GM23338 (cell line): ENCODE measurements at regions not wholly inside any gene's neighbourhood (a gene's known extent, or its start where the extent isn't known, plus 50 kb on each side); places are given as distances from the start of the nearest gene placed in this dataset.

Source experiments
- ATAC-seq: fragments of 200-7000 bp; cut with Tn5 transposase; 3 replicates; pipeline ENCODE4 v1.9.1; 2020
- DNase-seq: peaks from one replicate; pipeline ENCODE4 v3.0.0-alpha.2; 2015; ENCODE audit warnings: low spot score
- H2AFZ ChIP-seq: fragments of 200-600 bp; sonication (generic); 2 replicates; pipeline ENCODE4 v1.8.0; 2016; ENCODE audit warnings: antibody characterized with exemption, mild to moderate bottlenecking, moderate library complexity
- H3F3A ChIP-seq: fragments of 200-600 bp; sonication (generic); replicated peaks from 2 replicates; pipeline ENCODE4 v1.8.0; 2017; ENCODE audit warnings: antibody characterized with exemption, mixed run types, low read depth
- H3K27ac ChIP-seq: fragments of 200-600 bp; sonication (generic); 2 replicates; pipeline ENCODE4 v1.6.1; 2016; ENCODE audit warnings: low read depth
- H3K27me3 ChIP-seq: fragments of 200-600 bp; sonication (generic); 2 replicates; pipeline ENCODE4 v1.8.0; 2016; ENCODE audit warnings: mild to moderate bottlenecking, mixed run types, moderate library complexity; ENCODE audit not compliant: insufficient read depth
- H3K36me3 ChIP-seq: fragments of 200-600 bp; sonication (generic); 2 replicates; pipeline ENCODE4 v1.8.0; 2016; ENCODE audit warnings: mild to moderate bottlenecking; ENCODE audit not compliant: insufficient read depth
- H3K4me1 ChIP-seq: fragments of 200-600 bp; sonication (generic); 2 replicates; pipeline ENCODE4 v1.8.0; 2016; ENCODE audit warnings: mild to moderate bottlenecking, moderate library complexity; ENCODE audit not compliant: insufficient read depth
- H3K4me2 ChIP-seq: fragments of 200-600 bp; sonication (generic); 2 replicates; pipeline ENCODE4 v1.7.1; 2017; ENCODE audit warnings: mixed run types
- H3K4me3 ChIP-seq: fragments of 200-600 bp; sonication (generic); 2 replicates; pipeline ENCODE4 v1.6.1; 2016; ENCODE audit warnings: mixed run types
- H3K79me2 ChIP-seq: fragments of 200-600 bp; sonication (generic); replicated peaks from 2 replicates; pipeline ENCODE4 v1.8.0; 2017; ENCODE audit warnings: mild to moderate bottlenecking; ENCODE audit not compliant: insufficient read depth
- H3K9me2 ChIP-seq: fragments of 200-600 bp; sonication (generic); 2 replicates; pipeline ENCODE4 v1.8.0; 2017; ENCODE audit not compliant: insufficient read depth
- H4K20me1 ChIP-seq: fragments of 200-600 bp; sonication (generic); replicated peaks from 2 replicates; pipeline ENCODE4 v1.8.0; 2017; ENCODE audit warnings: mild to moderate bottlenecking; ENCODE audit not compliant: insufficient read depth
- H3K27ac Mint-ChIP-seq: 2 replicates; pipeline ENCODE4 v1.8.0; 2020; ENCODE audit warnings: inconsistent platforms, mild to moderate bottlenecking, moderate library complexity, mixed read lengths
- H3K27me3 Mint-ChIP-seq: 3 replicates; pipeline ENCODE4 v1.8.0; 2022; ENCODE audit warnings: low read depth, mild to moderate bottlenecking, moderate library complexity, mixed read lengths, inconsistent platforms; ENCODE audit not compliant: insufficient read depth, poor library complexity
- H3K36me3 Mint-ChIP-seq: 3 replicates; pipeline ENCODE4 v1.8.0; 2021; ENCODE audit warnings: low read depth, mild to moderate bottlenecking, inconsistent platforms, moderate library complexity, mixed read lengths
- H3K4me1 Mint-ChIP-seq: 3 replicates; pipeline ENCODE4 v1.8.0; 2020; ENCODE audit warnings: mild to moderate bottlenecking, inconsistent platforms, mixed read lengths
- H3K4me3 Mint-ChIP-seq: 3 replicates; pipeline ENCODE4 v1.8.0; 2021; ENCODE audit warnings: moderate library complexity, mild to moderate bottlenecking, inconsistent platforms, mixed read lengths
- H3K9me3 Mint-ChIP-seq: 3 replicates; pipeline ENCODE4 v1.8.0; 2020; ENCODE audit warnings: moderate library complexity, mild to moderate bottlenecking, inconsistent platforms, mixed read lengths
- CREB1 ChIP-seq: fragments of 250-450 bp; sonication (Bioruptor Pico); IDR thresholded peaks from 2 replicates; pipeline ENCODE4 v1.5.0; 2020; ENCODE audit warnings: low read depth, mild to moderate bottlenecking, moderate library complexity
- EZH2 ChIP-seq: fragments of 200-600 bp; sonication (generic); IDR thresholded peaks from one replicate; pipeline ENCODE4 v1.8.0; 2017; ENCODE audit warnings: antibody characterized with exemption, mild to moderate bottlenecking, low read depth; ENCODE audit not compliant: unreplicated experiment
- EZH2phosphoT487 ChIP-seq: fragments of 200-600 bp; sonication (generic); IDR thresholded peaks from one replicate; pipeline ENCODE4 v1.8.1; 2018; ENCODE audit warnings: antibody characterized with exemption; ENCODE audit not compliant: unreplicated experiment
- JUNB ChIP-seq: IDR thresholded peaks from one replicate; pipeline ENCODE4 v1.6.1; 2016; ENCODE audit warnings: antibody characterized with exemption; ENCODE audit not compliant: unreplicated experiment
- NANOG ChIP-seq: IDR thresholded peaks from 2 replicates; pipeline ENCODE4 v1.6.1; 2016; ENCODE audit warnings: antibody characterized with exemption, borderline replicate concordance
- POLR2AphosphoS5 ChIP-seq: IDR thresholded peaks from 2 replicates; pipeline ENCODE4 v1.6.1; 2016; ENCODE audit warnings: antibody characterized with exemption, low read depth
- STAT1 ChIP-seq: IDR thresholded peaks from one replicate; pipeline ENCODE4 v1.6.1; 2016; ENCODE audit warnings: antibody characterized with exemption; ENCODE audit not compliant: unreplicated experiment
- ZNF331 ChIP-seq: fragments of 250-450 bp; sonication (Bioruptor Pico); IDR thresholded peaks from 2 replicates; pipeline ENCODE4 v1.5.0; 2020; ENCODE audit warnings: low read depth, mild to moderate bottlenecking, moderate library complexity
- TF ChIP-seq, protein P1 (sequence below), 2 experiments: fragments of 200-600 bp in 1 of 2; sonication (generic) in 1 of 2; conservative IDR thresholded peaks; 2 replicates each; pipeline versions ENCODE4 v1.5.1 to v1.6.1; 2016 to 2017; ENCODE audit warnings: antibody characterized with exemption in 2 of 2, low read depth in 2 of 2, mild to moderate bottlenecking in 2 of 2, moderate library complexity in 1 of 2
- TF ChIP-seq, protein P2 (sequence below): IDR thresholded peaks from one replicate; pipeline ENCODE4 v1.6.1; 2018; ENCODE audit warnings: antibody characterized with exemption; ENCODE audit not compliant: unreplicated experiment
- TF ChIP-seq, protein P3 (sequence below): IDR thresholded peaks from 2 replicates; pipeline ENCODE4 v1.6.1; 2016; ENCODE audit warnings: antibody characterized with exemption
- TF ChIP-seq, protein P4 (sequence below): fragments of 250-450 bp; sonication (Bioruptor Pico); IDR thresholded peaks from 2 replicates; pipeline ENCODE4 v1.5.0; 2020; ENCODE audit warnings: mild to moderate bottlenecking, moderate library complexity

DNA sequence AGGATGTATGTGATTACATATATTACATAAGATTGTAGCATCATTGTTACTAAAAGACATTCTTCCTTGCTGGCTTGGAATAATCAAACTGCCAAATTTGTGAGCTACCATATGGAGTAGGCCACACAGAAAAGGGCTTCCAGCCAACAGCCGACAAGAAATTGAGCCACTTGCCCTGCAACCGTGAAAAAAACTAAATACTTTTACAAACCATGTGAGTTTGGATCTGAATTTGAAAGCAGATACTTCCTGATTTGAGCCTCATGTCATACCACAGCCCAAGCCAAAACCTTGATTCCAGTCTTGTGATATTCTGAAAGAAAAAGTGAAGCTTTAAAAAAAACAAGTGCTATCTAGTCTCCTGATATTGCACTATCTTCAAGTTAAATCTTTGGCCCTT lies 55.6 kb upstream of the PRMT6 start (continued):
- TF ChIP-seq EZH2phosphoT487: no peak
- TF ChIP-seq CREB1 (CRISPR knock-in tag): no peak
- no peak for TF ChIP-seq POLR2AphosphoS5
- TF ChIP-seq, protein P1, sequence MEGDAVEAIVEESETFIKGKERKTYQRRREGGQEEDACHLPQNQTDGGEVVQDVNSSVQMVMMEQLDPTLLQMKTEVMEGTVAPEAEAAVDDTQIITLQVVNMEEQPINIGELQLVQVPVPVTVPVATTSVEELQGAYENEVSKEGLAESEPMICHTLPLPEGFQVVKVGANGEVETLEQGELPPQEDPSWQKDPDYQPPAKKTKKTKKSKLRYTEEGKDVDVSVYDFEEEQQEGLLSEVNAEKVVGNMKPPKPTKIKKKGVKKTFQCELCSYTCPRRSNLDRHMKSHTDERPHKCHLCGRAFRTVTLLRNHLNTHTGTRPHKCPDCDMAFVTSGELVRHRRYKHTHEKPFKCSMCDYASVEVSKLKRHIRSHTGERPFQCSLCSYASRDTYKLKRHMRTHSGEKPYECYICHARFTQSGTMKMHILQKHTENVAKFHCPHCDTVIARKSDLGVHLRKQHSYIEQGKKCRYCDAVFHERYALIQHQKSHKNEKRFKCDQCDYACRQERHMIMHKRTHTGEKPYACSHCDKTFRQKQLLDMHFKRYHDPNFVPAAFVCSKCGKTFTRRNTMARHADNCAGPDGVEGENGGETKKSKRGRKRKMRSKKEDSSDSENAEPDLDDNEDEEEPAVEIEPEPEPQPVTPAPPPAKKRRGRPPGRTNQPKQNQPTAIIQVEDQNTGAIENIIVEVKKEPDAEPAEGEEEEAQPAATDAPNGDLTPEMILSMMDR (conservative IDR thresholded peaks at IDR 0.05; ENCODE audit: low read depth in 2 of 2): no peak
- TF ChIP-seq, protein P2, sequence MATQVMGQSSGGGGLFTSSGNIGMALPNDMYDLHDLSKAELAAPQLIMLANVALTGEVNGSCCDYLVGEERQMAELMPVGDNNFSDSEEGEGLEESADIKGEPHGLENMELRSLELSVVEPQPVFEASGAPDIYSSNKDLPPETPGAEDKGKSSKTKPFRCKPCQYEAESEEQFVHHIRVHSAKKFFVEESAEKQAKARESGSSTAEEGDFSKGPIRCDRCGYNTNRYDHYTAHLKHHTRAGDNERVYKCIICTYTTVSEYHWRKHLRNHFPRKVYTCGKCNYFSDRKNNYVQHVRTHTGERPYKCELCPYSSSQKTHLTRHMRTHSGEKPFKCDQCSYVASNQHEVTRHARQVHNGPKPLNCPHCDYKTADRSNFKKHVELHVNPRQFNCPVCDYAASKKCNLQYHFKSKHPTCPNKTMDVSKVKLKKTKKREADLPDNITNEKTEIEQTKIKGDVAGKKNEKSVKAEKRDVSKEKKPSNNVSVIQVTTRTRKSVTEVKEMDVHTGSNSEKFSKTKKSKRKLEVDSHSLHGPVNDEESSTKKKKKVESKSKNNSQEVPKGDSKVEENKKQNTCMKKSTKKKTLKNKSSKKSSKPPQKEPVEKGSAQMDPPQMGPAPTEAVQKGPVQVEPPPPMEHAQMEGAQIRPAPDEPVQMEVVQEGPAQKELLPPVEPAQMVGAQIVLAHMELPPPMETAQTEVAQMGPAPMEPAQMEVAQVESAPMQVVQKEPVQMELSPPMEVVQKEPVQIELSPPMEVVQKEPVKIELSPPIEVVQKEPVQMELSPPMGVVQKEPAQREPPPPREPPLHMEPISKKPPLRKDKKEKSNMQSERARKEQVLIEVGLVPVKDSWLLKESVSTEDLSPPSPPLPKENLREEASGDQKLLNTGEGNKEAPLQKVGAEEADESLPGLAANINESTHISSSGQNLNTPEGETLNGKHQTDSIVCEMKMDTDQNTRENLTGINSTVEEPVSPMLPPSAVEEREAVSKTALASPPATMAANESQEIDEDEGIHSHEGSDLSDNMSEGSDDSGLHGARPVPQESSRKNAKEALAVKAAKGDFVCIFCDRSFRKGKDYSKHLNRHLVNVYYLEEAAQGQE: no peak
- TF ChIP-seq NANOG: no peak
- no peak for TF ChIP-seq JUNB
- TF ChIP-seq STAT1: no peak

DNA sequence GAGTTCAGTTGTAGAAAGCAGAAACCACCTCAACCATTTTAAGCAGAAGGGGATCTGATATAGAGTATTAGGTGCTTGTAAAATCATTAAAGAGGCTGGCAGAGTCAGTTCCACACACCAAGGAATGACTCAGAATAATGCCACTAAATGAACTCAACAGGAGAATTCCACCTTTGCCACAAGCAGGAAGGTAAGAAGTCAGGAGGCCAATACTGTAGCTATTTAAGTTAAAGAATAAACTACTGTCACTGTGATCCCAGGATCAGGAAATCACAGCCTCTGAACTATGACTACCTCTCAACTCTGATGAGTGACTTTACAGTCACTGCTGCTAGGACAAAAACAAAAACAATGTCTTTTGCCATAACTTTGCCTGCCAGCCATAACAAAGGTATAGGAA lies 52.5 kb upstream of the PRMT6 start:
- H3K36me3 Mint-ChIP-seq: no peaks in the 10 kb centered on the region

More for the DNA sequence above, 52.5 kb upstream of the PRMT6 start:
- ATAC-seq: no peak
- Histone ChIP-seq H3K4me3 (no peak overlapping the region), H3F3A (no peaks in the 10 kb centered on the region), H3K79me2 (no peaks in the 10 kb centered on the region), H3K27me3 (no peaks in the 10 kb centered on the region), H2AFZ (no peak overlapping the region), H4K20me1 (no peaks in the 10 kb centered on the region), H3K27ac (no peak overlapping the region), H3K4me1 (no peaks in the 10 kb centered on the region), H3K36me3 (no peaks in the 10 kb centered on the region), H3K4me2 (no peak overlapping the region), H3K9me2 (no peaks in the 10 kb centered on the region)
- TF ChIP-seq ZNF331 (CRISPR knock-in tag) (no peak), JUNB (no peak), EZH2phosphoT487 (no peak), STAT1 (no peak), EZH2 (no peak), CREB1 (CRISPR knock-in tag) (no peak), POLR2AphosphoS5 (no peak), NANOG (no peak)
- TF ChIP-seq, protein P3, sequence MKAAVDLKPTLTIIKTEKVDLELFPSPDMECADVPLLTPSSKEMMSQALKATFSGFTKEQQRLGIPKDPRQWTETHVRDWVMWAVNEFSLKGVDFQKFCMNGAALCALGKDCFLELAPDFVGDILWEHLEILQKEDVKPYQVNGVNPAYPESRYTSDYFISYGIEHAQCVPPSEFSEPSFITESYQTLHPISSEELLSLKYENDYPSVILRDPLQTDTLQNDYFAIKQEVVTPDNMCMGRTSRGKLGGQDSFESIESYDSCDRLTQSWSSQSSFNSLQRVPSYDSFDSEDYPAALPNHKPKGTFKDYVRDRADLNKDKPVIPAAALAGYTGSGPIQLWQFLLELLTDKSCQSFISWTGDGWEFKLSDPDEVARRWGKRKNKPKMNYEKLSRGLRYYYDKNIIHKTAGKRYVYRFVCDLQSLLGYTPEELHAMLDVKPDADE: no peak
- TF ChIP-seq, protein P4, sequence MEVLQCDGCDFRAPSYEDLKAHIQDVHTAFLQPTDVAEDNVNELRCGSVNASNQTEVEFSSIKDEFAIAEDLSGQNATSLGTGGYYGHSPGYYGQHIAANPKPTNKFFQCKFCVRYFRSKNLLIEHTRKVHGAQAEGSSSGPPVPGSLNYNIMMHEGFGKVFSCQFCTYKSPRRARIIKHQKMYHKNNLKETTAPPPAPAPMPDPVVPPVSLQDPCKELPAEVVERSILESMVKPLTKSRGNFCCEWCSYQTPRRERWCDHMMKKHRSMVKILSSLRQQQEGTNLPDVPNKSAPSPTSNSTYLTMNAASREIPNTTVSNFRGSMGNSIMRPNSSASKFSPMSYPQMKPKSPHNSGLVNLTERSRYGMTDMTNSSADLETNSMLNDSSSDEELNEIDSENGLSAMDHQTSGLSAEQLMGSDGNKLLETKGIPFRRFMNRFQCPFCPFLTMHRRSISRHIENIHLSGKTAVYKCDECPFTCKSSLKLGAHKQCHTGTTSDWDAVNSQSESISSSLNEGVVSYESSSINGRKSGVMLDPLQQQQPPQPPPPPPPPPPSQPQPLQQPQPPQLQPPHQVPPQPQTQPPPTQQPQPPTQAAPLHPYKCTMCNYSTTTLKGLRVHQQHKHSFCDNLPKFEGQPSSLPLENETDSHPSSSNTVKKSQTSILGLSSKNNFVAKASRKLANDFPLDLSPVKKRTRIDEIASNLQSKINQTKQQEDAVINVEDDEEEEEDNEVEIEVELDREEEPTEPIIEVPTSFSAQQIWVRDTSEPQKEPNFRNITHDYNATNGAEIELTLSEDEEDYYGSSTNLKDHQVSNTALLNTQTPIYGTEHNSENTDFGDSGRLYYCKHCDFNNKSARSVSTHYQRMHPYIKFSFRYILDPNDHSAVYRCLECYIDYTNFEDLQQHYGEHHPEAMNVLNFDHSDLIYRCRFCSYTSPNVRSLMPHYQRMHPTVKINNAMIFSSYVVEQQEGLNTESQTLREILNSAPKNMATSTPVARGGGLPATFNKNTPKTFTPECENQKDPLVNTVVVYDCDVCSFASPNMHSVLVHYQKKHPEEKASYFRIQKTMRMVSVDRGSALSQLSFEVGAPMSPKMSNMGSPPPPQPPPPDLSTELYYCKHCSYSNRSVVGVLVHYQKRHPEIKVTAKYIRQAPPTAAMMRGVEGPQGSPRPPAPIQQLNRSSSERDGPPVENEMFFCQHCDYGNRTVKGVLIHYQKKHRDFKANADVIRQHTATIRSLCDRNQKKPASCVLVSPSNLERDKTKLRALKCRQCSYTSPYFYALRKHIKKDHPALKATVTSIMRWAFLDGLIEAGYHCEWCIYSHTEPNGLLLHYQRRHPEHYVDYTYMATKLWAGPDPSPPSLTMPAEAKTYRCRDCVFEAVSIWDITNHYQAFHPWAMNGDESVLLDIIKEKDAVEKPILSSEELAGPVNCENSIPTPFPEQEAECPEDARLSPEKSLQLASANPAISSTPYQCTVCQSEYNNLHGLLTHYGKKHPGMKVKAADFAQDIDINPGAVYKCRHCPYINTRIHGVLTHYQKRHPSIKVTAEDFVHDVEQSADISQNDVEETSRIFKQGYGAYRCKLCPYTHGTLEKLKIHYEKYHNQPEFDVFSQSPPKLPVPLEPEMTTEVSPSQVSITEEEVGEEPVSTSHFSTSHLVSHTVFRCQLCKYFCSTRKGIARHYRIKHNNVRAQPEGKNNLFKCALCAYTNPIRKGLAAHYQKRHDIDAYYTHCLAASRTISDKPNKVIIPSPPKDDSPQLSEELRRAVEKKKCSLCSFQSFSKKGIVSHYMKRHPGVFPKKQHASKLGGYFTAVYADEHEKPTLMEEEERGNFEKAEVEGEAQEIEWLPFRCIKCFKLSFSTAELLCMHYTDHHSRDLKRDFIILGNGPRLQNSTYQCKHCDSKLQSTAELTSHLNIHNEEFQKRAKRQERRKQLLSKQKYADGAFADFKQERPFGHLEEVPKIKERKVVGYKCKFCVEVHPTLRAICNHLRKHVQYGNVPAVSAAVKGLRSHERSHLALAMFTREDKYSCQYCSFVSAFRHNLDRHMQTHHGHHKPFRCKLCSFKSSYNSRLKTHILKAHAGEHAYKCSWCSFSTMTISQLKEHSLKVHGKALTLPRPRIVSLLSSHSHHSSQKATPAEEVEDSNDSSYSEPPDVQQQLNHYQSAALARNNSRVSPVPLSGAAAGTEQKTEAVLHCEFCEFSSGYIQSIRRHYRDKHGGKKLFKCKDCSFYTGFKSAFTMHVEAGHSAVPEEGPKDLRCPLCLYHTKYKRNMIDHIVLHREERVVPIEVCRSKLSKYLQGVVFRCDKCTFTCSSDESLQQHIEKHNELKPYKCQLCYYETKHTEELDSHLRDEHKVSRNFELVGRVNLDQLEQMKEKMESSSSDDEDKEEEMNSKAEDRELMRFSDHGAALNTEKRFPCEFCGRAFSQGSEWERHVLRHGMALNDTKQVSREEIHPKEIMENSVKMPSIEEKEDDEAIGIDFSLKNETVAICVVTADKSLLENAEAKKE (CRISPR knock-in tag): no peak
- H3K9me3 Mint-ChIP-seq: no peaks in the 10 kb centered on the region
- no peaks in the 10 kb centered on the region for H3K4me1 Mint-ChIP-seq
- H3K27me3 Mint-ChIP-seq: no peaks in the 10 kb centered on the region
- DNase-seq: no peak
- no peak overlapping the region for H3K27ac Mint-ChIP-seq
- H3K4me3 Mint-ChIP-seq: no peak overlapping the region
